GM12878 (cell line): ENCODE measurements at regions not wholly inside any gene's neighbourhood (a gene's known extent, or its start where the extent isn't known, plus 50 kb on each side); places are given as distances from the start of the nearest gene placed in this dataset.

Source experiments
- ATAC-seq: fragments of 200-7000 bp; cut with Tn5 transposase; 3 replicates; pipeline ENCODE4 v1.9.1; 2020; ENCODE audit warnings: mild to moderate bottlenecking, moderate library complexity
- BruUV-seq: library from RNA; stranded (reverse); fragments of 400-500 nt; replicated peaks from 2 replicates; lab custom pipeline; 2021; lab: Mats Ljungman, UMichigan
- CTCF ChIA-PET: fragments of 300-600 bp; sonication (Branson Sonifier 250); formaldehyde crosslinking; extraction: SDS; loops from one replicate; lab custom pipeline; 2021; ENCODE audit warnings: inconsistent platforms; lab: Yijun Ruan, JAX
- POLR2A ChIA-PET: fragments of 350-600 bp; formaldehyde crosslinking; extraction: SDS; loops from one replicate; lab custom pipeline; 2021; ENCODE audit warnings: inconsistent platforms; lab: Charles Lee
- RAD21 ChIA-PET: fragments of 300-600 bp; sonication (Branson Sonifier 250); formaldehyde crosslinking; loops from one replicate; lab custom pipeline; 2023; ENCODE audit warnings: antibody characterized with exemption; ENCODE audit not compliant: unreplicated experiment; lab: Charles Lee
- SMC1A ChIA-PET: fragments of 300-600 bp; sonication (Branson Sonifier 250); formaldehyde crosslinking; loops from one replicate; lab custom pipeline; 2023; ENCODE audit not compliant: unreplicated experiment, uncharacterized antibody; lab: Charles Lee
- DNase-seq: peaks from one replicate; pipeline ENCODE4 v3.0.0-alpha.2; 2011; ENCODE audit warnings: low read depth, low spot score
- FAIRE-seq: peaks from 3 replicates; lab custom pipeline; 2011; peaks lifted over from hg19 to GRCh38; lab: Jason Lieb, UNC
- H2AFZ ChIP-seq: 2 replicates; pipeline ENCODE4 v1.6.0; 2011; ENCODE audit warnings: low read depth, low read length, control low read depth; ENCODE audit not compliant: control insufficient read depth
- H3K27ac ChIP-seq: 2 replicates; pipeline ENCODE4 v1.5.1; 2011; ENCODE audit warnings: control low read depth; ENCODE audit not compliant: control insufficient read depth, insufficient read depth
- H3K27me3 ChIP-seq, 2 experiments: replicated peaks in 1 of 2; 2 replicates each; pipeline versions ENCODE4 v1.6.0 to v1.6.1; 2011; ENCODE audit warnings: low read length in 1 of 2; ENCODE audit not compliant: control insufficient read depth in 2 of 2, insufficient read depth in 2 of 2
- H3K36me3 ChIP-seq, 2 experiments: 2 replicates each; pipeline ENCODE4 v1.5.1; 2011; ENCODE audit warnings: low read length in 1 of 2; ENCODE audit not compliant: control insufficient read depth in 2 of 2, insufficient read depth in 2 of 2
- H3K4me1 ChIP-seq: 2 replicates; pipeline ENCODE4 v1.6.1; 2011; ENCODE audit warnings: mild to moderate bottlenecking, low read length, moderate library complexity, mixed read lengths; ENCODE audit not compliant: control insufficient read depth, insufficient read depth
- H3K4me2 ChIP-seq: 2 replicates; pipeline ENCODE4 v1.6.0; 2011; ENCODE audit warnings: control low read depth; ENCODE audit not compliant: control insufficient read depth, insufficient read depth
- H3K4me3 ChIP-seq: fragments of 200-600 bp; sonication (generic); 2 replicates; pipeline ENCODE4 v1.5.1; 2016
- H3K79me2 ChIP-seq: 2 replicates; pipeline ENCODE4 v1.6.0; 2011; ENCODE audit warnings: low read length; ENCODE audit not compliant: control insufficient read depth, insufficient read depth
- H3K9ac ChIP-seq: 2 replicates; pipeline ENCODE4 v1.8.0; 2011; ENCODE audit warnings: low read length, control low read depth, mixed read lengths; ENCODE audit not compliant: control insufficient read depth, insufficient read depth
- H3K9me3 ChIP-seq: replicated peaks from 3 replicates; pipeline ENCODE4 v1.5.1; 2011; ENCODE audit warnings: mild to moderate bottlenecking, low read length; ENCODE audit not compliant: control insufficient read depth, insufficient read depth
- H4K20me1 ChIP-seq: 2 replicates; pipeline ENCODE4 v1.6.0; 2011; ENCODE audit not compliant: control insufficient read depth, insufficient read depth
- CBFB ChIP-seq: IDR thresholded peaks from 2 replicates; pipeline ENCODE4 v1.6.1; 2016; ENCODE audit warnings: antibody characterized with exemption, low read depth
- CBX3 ChIP-seq: fragments of 200-600 bp; sonication (generic); IDR thresholded peaks from 2 replicates; pipeline ENCODE4 v1.6.1; 2016; ENCODE audit warnings: low read depth, borderline replicate concordance
- CHD2 ChIP-seq: IDR thresholded peaks from 2 replicates; pipeline ENCODE4 v1.6.1; 2011; ENCODE audit warnings: low read depth, low read length, improper control_type of control experiment, borderline replicate concordance
- CTCF ChIP-seq, 3 experiments: IDR thresholded peaks in 2 of 3; conservative IDR thresholded peaks in 1 of 3; 2 replicates each; pipeline ENCODE4 v1.5.1; 2011; ENCODE audit warnings: low read depth in 3 of 3, low read length in 3 of 3, mild to moderate bottlenecking in 3 of 3, control low read depth in 2 of 3, moderate library complexity in 2 of 3, inconsistent platforms in 1 of 3, mixed read lengths in 1 of 3; ENCODE audit not compliant: control insufficient read depth in 2 of 3, insufficient read depth in 1 of 3; ENCODE audit errors: extremely low read depth in 1 of 3
- FOS ChIP-seq: IDR thresholded peaks from 3 replicates; pipeline ENCODE4 v1.6.1; 2011; ENCODE audit warnings: borderline replicate concordance; ENCODE audit not compliant: insufficient read length; ENCODE audit errors: extremely low read depth
- GATAD2B ChIP-seq: fragments of 450-650 bp; conservative IDR thresholded peaks from 2 replicates; pipeline ENCODE4 v1.6.1; 2017; ENCODE audit warnings: low read depth, mild to moderate bottlenecking, moderate library complexity
- IKZF2 ChIP-seq, 2 experiments: fragments of 450-650 bp; IDR thresholded peaks; 2 replicates each; pipeline ENCODE4 v1.6.1; 2017; ENCODE audit warnings: mild to moderate bottlenecking in 2 of 2, moderate library complexity in 2 of 2
- IRF5 ChIP-seq: fragments of 450-650 bp; IDR thresholded peaks from 2 replicates; pipeline ENCODE4 v1.6.1; 2017; ENCODE audit warnings: borderline replicate concordance
- KAT2A ChIP-seq: conservative IDR thresholded peaks from 2 replicates; pipeline ENCODE4 v1.6.1; 2011; ENCODE audit warnings: low read depth, low read length; ENCODE audit not compliant: control insufficient read depth
- KLF5 ChIP-seq: fragments of 450-650 bp; IDR thresholded peaks from 2 replicates; pipeline ENCODE4 v1.6.1; 2014; ENCODE audit warnings: mild to moderate bottlenecking; ENCODE audit not compliant: partially characterized antibody
- LARP7 ChIP-seq: fragments of 450-650 bp; IDR thresholded peaks from 2 replicates; pipeline ENCODE4 v1.6.1; 2017; ENCODE audit warnings: mild to moderate bottlenecking
- MAX ChIP-seq: IDR thresholded peaks from 2 replicates; pipeline ENCODE4 v1.6.1; 2012; ENCODE audit warnings: low read depth, low read length, improper control_type of control experiment
- NFYA ChIP-seq: IDR thresholded peaks from 2 replicates; pipeline ENCODE4 v1.6.1; 2011; ENCODE audit warnings: low read depth, mild to moderate bottlenecking, low read length, improper control_type of control experiment, borderline replicate concordance
- PKNOX1 ChIP-seq: fragments of 450-650 bp; IDR thresholded peaks from 2 replicates; pipeline ENCODE4 v1.6.1; 2016; ENCODE audit warnings: mild to moderate bottlenecking
- RUNX3 ChIP-seq: IDR thresholded peaks from 2 replicates; pipeline ENCODE4 v1.6.1; 2012; ENCODE audit warnings: low read length, inconsistent platforms
- SIX5 ChIP-seq: IDR thresholded peaks from 2 replicates; pipeline ENCODE4 v1.6.1; 2011; ENCODE audit warnings: mild to moderate bottlenecking, low read depth, low read length, moderate library complexity; ENCODE audit not compliant: severe bottlenecking
- SPI1 ChIP-seq: IDR thresholded peaks from 2 replicates; pipeline ENCODE4 v1.6.1; 2011; ENCODE audit warnings: low read depth, mild to moderate bottlenecking, low read length, moderate library complexity, borderline replicate concordance; ENCODE audit not compliant: insufficient read depth
- SREBF2 ChIP-seq: IDR thresholded peaks from 2 replicates; pipeline ENCODE4 v1.6.1; 2012; ENCODE audit warnings: mild to moderate bottlenecking, low read length
- WRNIP1 ChIP-seq: IDR thresholded peaks from 2 replicates; pipeline ENCODE4 v1.6.1; 2011; ENCODE audit warnings: low read depth, low read length, improper control_type of control experiment, borderline replicate concordance
- WGBS: methylation state at CpG from one replicate; pipeline ENCODE4 v1.1.6; 2016; ENCODE audit warnings: low lambda C conversion rate; ENCODE audit not compliant: insufficient replicate concordance, insufficient coverage; ENCODE audit errors: missing lambda C conversion rate; 5-methylcytosine and 5-hydroxymethylcytosine counted together
- in situ Hi-C: fragments of 300-500 bp; cut with MboI; formaldehyde crosslinking; loops from 9 replicates; pipeline ENCODE4 v1.14.3; 2018; ENCODE audit warnings: mixed read lengths
- intact Hi-C: fragments of 100-400 bp; cut with micrococcal nuclease; formaldehyde crosslinking; loops from one replicate; pipeline ENCODE4 v1.14.2; 2022; ENCODE audit not compliant: unreplicated experiment

GRCh38 chr9:107562798-107563197, 73.2 kb upstream of the KLF4 start:
- FAIRE-seq: no peak
- no peaks in the 10 kb centered on the region for H3K4me1 ChIP-seq
- H3K79me2 ChIP-seq: no peaks in the 10 kb centered on the region
- H3K27ac ChIP-seq: no peak overlapping the region
- POLR2A ChIA-PET: no interaction called here
- in situ Hi-C loops (no loop called here), intact Hi-C loops (no loop called here)
- TF ChIP-seq GATAD2B (no peak), IRF5 (no peak), LARP7 (no peak), CBFB (no peak), CBX3 (no peak), CHD2 (no peak), KLF5 (no peak), FOS (no peak), PKNOX1 (no peak), CTCF (IDR thresholded peaks at IDR 0.05 in 2 of 3, conservative IDR thresholded peaks at IDR 0.05 in 1 of 3; ENCODE audit: control insufficient read depth in 2 of 3, extremely low read depth in 1 of 3, insufficient read depth in 1 of 3, low read depth in 3 of 3, low read length in 3 of 3) (no peak), SIX5 (no peak), RUNX3 (no peak), SREBF2 (no peak), NFYA (no peak), KAT2A (no peak), WRNIP1 (no peak), MAX (no peak), SPI1 (no peak), IKZF2 (IDR thresholded peaks at IDR 0.05) (no peak)
- no peak overlapping the region for H3K4me3 ChIP-seq
- RAD21 ChIA-PET: no interaction called here
- no peak for ATAC-seq
- H3K9ac ChIP-seq: no peak overlapping the region
- no peak overlapping the region for H2AFZ ChIP-seq
- CTCF ChIA-PET: interaction anchor here (0.6 to 1.5 kb wide), 2 partner anchors 17 to 50 kb away, joined by 3 to 4 read pairs; no protein-coding TSS in a partner anchor
- no peaks in the 10 kb centered on the region; a peak in 1 of 4 replicates for H3K27me3 ChIP-seq
- no peaks in the 10 kb centered on the region for H3K36me3 ChIP-seq
- no peaks in the 10 kb centered on the region for H4K20me1 ChIP-seq
- SMC1A ChIA-PET: no interaction called here
- H3K4me2 ChIP-seq: no peak overlapping the region
- H3K9me3 ChIP-seq: no peaks in the 10 kb centered on the region
- no peak for DNase-seq
- 32% methylated on average over 4 of the region's 4 CpGs for WGBS
- no TSS peak for BruUV-seq
